CD4-positive, alpha-beta T cell treated with Interleukin-1 beta for 1 hour (primary cell): ENCODE measurements at regions not wholly inside any gene's neighbourhood (a gene's known extent, or its start where the extent isn't known, plus 50 kb on each side); places are given as distances from the start of the nearest gene placed in this dataset.

ENCODE experiments used
- DNase-seq, 2 donors: peaks; one replicate each; pipeline ENCODE4 v3.0.0-alpha.2; 2020 to 2022

DNA sequence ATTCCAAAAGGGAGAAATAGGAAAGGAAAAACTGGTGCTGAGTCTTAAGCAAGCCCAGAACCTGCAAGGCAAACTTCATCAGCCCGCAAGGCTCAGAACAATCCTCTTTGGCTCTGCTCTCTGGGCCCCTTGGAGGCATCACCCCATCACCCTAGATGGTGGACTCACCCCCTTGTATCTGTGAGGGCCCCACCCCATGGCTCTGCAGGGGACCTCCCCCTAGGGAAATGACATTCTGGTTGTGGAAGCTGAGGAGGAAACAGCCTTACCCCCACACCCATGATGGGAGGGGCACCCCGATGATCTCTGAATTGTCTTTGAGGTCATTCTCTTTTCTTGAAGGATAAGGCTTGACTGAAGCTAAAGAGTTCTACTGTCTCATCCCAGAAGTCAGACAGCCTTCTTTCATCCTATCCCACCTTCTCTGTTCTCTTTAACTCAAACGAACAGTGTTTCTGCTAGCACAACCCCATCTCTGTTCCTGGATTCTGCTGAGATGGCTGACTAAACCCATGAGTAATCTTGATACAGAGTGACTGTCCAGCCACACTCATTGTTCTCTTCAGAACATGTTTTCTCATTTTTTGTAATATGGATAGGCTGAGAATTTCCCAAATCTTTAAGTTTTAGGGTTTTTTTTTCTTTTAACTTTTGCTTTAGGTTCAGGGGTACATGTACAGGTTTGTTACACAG is 492.1 kb upstream of the MYT1L start:
- DNase-seq = no peak

DNA sequence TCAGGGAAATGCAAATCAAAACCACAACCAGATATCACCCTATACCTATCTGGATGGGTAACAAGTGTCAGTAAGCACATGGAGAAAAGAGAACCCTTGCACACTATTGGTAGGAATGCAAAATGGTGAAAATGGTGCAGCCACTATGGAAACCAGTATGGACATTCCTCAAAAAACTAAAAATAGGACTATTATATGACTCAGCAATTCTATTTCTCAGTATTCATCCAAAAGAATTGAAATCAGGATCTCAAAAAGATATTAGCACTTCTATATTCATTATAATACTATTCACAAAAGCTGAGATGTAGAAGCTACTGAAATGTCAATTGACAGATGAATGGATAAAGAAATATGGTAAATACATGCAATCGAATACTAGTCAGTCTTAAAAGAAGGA is 491.1 kb upstream of the MYT1L start:
- no peak for DNase-seq

DNA sequence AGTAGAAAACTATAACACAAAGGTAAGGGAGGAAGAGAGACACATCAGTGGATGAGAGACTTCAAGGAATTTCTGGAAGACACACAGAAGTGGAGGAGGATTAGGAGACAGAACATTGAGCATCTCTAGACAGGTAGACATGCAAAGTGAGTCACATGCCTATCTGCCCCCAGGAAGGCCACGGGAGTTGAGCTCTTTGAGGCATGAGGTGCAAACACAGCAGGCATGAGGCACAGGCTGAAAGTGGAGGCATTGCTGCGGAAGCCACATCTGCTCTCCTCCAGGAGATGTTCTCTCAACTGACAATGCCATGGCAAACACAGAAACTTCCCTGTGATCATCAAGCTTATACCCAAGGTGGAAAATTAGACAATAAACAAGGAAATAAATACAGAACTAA is 481.6 kb upstream of the MYT1L start:
- no peak for DNase-seq

DNA sequence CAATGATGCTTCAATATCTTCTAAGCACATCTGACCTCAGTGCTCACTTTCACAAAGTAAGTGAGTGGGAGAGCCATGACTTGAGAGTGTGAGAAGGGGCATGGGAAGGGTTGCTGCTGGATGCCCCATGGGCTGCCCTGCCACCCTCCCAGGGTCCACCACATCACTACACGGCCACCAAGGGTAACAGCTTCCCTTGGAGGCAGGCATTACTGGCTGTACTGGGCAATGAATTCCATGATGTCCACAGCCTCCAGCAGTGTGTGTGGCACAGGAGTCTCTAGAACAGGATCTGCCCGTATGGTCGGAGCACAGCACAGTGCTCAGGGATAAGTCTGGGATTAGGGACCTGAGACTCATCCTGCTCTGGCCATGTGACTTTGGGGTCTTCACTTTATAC is 481.0 kb upstream of the MYT1L start:
- no peak for DNase-seq

DNA sequence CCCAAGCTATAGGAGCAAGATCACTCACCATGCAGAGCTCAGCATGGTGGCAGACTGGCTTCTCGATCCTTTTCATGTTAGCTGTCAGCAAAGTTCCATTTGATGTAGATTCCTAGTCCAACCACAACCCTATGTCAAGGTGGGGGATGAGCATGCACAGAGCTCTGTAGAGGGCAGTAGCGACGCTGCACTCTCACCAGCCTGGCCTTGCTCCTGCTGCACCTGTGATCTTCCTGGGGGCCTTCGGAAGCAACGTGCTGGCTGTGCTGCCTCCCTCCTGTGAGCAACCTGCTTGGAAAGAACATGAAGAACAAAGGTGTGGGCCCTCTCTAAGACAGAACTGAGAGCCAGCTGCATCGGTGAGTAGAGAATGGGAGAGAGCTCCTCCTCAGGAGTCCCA is 479.4 kb upstream of the MYT1L start:
- DNase-seq = no peak

DNA sequence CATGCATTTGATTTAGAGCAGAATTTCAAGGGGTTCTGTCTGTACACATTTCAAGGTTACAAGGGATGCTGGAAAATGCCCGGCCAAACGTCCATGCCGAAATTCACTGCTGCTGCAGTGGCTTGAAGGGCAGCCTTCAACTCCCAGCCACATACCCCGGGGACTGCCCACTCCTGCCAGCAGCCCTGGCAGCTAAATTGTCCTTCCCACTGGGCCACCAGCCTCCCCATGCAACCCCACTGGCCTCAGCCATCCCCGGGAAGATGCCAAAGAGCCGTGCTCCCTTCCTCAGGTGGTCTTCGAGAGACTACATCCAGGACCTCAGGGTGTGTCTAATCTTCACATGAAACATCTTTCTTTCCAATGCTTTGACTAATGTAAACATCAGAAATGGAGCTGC is 478.7 kb upstream of the MYT1L start:
- no peak for DNase-seq

DNA sequence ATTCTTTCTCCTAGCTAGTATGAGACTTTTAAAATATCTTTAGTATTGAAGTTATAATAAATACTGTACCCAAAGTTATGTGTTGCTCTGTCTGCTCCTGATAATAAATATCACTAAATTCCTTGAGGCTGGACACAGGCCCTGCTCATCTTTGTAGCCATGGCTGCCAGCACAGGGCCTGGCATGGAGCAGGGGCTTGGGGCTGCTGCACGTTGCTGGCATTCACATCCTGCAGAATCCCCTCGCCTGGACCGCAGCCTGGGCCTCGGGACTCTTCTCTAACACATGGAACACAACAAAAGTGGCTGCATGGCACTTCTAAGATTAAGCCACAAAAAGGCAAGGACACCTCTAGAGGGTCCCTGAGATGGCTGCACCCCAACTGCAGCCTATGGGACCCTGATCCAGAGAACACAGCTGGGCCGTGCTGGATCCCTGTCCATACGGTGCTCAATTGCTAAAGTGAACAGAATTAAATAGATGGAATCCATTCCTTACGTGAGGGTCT is 477.5 kb upstream of the MYT1L start:
- DNase-seq = no peak

DNA sequence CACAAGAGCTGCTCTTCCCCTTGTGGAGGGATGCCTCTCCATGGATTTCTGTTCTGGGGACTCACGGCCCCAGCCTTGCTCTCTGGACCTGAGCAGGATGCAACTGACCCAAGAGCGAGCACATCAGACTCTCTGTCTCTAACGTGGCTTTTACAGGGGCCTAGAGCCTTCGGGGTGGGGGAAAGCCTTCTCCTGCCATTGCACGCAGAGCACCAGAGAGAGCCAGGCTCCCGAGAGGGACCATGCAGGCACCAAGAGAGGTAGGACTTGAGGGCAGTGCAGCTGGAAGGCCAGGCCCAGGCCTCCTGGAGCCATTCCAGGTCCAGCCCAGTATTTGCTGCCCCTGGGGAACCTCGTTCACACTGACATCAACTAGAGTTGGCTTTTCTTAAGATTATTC is 475.6 kb upstream of the MYT1L start:
- DNase-seq = no peak

DNA sequence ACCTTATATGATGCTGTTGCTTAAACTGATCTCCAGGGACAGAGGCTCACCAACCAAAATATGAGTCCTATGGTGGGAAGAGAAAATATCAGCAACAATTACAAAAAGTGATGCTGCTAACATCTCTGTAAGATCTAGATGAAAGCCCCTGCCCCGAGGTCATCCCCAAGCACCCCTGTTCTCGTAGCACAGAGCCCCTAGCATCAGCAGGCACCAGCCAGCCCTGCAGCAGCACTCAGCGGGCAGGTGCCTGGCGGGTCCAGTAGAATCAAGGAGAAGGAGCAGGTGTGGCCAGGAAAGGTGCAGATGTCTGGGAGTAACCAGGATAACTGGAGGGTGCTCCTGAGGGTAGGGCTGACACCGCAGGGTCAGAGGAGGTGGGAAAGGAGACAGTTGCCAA is 474.2 kb upstream of the MYT1L start:
- DNase-seq = no peak

DNA sequence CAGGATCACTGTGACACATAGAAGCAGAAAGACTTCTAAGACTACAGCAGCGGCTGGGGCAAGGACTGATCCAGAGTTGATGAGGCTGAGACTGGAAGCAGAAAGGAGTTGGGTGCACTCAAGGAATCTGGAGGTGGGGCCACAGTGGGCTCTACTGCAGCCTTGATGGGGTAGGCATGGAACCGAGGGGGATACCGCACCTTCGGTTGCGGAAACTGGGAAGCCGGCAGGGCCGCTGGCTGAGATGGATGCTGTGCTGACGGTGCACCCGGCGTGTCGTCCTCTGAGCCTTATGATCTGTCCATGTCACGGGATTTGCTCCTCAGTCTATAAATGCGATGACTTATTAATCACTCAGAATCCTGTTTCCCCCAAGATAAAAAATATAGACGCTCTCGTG is 473.5 kb upstream of the MYT1L start:
- no peak for DNase-seq

DNA sequence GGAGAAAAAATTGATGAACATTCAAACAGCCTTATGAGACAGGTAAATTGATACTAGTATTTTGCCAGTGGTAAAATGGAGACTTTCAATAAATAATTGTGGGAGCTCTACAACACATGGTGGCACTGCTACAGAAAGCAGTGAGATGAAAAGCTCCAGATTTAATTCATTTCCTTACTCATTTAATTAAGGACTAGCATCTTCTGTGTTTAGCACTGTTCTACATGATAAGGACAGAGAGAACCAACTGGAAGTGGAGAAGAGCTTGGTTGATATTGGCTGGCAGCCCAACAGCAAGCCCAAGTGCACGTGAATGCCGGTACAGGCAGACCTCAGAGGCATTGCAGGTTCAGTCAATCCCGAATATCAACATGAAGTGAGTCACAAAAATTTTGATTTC is 470.4 kb upstream of the MYT1L start:
- no peak for DNase-seq

DNA sequence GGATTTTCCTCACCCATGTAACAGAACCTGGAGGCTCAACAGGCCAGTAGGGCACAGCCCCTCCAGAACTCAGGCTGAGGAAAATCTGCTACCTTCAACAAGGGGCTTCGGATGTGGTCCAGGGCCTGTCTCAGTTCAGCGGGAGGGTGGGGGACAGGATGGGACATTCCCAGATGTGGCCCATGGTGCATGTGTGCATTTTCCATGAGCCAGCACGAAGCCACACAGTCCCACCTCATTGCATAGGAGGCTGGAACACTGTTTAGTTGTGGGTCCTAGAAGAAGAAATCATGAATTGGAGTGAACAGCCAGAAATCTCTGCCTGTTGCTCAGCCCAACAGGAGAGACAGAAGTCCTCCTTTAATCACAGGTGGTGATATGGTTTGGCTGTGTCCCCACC is 469.6 kb upstream of the MYT1L start:
- DNase-seq = no peak

DNA sequence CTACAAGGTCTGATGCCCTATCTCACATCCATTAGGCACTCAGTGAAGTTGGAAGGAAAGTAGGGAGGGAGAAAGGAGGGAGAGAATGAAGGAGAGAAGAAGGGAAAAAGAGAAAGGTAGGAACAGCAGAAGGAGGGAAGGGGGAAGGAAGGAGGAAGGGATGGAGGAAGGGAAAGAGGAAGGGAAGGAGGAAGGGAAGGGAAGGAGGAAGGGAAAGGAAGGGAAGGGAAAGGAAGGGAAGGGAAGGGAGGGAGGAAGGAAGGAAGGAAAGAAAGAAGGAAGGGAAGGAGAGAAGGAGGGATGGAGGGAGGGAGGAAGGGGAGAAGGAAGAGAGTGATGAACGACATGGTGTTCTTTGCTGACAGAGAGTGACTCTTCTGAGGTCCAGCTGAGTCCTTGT is 468.9 kb upstream of the MYT1L start:
- no peak for DNase-seq

DNA sequence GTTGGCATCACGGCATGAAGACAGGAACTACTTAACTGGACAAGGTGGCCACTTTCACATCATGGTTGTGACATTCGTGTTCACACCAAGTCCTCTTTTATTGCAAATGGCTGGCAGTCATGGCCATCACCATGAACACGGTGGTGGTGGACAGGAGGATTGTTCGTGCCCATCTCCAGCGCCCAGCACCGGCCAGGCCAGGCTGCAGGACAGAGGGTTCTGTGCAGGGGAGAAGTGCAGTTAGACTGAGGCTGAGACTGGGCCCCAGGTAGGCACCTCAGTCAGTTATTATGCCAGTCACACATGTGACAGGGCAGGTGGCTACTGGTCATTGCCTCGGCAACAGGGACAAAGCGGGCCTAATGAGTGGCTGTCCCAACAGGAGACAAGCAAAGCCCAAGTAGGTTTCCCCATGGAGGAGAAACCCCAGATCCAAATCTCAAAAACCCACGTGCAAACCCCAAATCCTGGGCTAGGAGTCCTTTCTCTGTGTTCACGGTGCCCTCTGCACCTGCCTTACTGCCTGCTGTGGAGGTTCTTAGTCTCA is 468.1 kb upstream of the MYT1L start:
- no peak for DNase-seq

DNA sequence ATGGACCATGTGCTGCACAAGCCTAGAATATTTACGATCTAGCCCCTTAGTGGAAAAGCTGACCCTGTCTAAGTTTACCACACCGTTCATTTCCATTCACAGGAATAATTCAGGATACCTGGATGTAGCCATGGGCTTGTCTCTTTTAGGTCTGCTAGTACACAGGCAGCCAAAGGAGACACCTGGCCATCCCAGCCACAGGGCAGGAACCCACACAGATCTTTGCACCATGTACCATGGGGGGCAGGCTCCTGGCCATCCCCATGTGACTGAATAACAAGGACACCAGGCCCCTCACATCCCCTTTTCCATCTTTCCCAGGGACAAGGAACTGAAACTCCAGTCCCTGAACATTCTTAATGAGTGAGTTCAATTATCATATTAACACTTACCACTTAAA is 467.3 kb upstream of the MYT1L start:
- DNase-seq = no peak

DNA sequence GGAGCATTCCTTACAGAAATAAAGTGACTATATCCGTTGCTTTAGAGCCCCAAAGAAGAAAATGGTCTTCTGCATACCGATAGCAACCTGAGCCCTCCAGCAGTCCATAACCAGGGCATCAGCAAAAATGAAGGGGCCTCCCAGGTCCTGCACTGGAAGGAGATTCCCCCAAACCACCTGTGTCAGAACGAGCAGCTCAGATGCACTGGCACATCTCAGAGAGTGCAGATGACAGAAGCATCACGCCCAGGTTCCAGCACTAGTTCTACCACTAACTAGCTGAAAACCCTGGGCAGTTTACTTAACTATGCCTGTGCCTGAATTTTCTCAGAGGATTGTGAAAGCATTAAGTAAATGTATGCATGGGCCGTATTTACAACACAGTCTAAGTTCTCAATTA is 466.7 kb upstream of the MYT1L start:
- DNase-seq = no peak

DNA sequence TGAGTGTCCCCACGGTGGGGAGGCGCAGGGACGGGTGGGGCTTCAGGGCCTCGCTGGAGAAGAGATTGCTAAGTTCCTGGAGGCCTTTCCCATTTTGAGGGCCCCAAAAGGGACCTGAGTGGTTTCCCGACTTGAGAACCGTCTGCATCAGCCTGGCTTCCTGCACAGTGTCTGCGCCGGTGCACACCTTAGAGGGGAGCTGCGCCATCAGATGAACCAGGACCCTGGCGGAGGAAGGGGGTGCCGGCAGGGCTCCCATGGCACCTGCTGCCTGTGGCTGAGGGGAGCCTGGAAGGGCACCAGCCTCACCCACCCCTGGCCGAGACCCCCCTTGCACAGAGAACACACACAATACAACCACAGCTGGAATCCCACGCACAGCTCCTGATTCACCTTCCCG is 465.1 kb upstream of the MYT1L start:
- DNase-seq = no peak

DNA sequence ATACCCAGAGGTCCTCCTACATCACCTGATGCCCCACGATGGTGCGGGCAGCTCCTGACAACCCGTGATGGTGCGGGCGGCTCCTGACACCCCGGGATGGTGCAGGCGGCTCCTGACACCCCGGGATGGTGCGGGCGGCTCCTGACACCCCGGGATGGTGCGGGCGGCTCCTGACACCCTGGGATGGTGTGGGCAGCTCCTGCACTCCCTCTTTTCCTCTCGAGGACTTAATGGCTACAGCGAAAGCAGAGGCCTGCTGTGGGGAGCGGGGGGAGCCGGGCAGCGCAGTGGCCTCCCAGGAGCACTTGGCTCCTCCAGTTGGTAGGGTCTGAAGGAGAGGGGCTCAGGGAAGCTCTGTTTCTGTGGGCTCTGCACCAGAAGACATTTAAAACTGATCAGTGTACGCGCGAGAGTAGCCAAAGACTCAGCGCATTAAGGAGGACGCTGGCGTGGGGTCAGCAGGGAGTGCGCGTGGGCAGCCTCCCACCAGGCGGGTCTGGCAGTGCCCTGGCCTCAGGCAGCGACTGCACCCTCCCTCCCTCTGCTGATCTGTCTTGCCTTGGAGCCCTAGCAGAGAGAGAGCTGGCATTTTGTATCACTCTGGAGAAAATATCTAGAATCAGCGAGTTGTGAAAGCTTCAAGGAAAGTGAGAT is 464.5 kb upstream of the MYT1L start:
- no peak for DNase-seq

DNA sequence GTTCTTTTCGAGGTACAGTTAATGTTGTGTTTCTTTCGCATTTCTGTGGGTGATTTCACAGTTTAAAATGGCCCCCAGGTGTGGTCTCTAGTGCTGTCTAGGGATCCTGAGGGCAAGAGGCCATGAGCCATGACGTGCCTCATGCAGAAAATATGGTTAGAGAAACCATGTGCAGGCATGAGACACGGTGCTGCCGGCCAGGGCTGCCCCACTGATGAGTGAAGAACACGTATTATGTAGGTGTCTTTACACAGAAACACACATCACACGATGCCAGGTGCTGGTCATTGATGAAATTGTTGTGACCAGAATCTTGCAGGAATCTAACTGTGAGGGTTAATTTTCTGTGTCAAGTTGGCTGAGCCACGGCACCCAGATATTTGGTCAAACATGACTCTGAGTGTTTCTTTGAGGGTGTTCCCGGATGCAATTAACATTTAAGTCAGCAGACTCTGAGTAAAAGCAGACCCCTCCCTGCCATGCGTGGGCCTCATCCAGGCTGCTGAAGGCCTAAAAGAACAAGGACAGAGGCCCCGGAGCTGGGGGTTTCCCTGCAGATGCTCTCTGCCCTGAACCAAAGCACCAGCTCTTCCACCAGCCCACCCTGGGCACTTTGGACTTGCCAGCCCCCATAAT is 463.0 kb upstream of the MYT1L start:
- no peak for DNase-seq

DNA sequence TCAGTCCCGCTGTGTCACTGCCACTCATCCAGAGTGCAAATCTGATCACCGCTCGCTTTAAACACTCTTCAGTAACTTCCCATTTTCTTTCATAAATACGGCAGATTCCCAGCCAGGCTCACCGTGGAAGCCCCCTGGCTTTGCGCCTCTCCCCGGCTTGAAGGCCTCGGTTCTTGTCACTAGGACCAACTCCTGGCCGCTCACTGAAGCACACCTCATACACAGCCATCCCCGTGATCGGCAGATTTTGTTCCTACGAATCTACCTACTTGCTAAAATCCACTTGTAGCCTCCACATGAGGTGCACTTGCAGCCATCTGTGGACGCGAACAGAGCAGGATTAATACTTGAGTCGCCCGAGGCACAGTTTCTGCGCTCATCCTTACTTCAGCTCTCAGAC is 462.4 kb upstream of the MYT1L start:
- no peak for DNase-seq

DNA sequence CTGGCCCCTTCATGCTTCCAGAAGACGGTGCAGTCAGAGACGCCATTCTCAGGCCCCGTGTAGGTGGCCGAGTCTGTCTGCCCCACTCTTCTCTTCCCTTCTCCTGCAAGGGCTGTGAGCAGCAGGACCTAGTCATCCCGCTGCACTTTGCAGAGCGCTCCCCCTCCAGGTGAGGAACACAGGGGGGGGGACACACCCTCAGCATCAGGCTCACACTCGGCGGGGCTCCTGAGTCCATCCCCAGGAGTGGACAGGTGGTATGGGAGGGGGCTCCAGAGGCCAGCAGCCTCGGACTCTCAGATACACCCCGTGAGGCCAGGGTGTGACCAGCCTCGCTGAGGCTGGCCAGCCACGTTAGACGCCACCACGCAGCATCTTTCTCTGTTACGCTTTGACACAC is 460.5 kb upstream of the MYT1L start:
- DNase-seq = no peak

DNA sequence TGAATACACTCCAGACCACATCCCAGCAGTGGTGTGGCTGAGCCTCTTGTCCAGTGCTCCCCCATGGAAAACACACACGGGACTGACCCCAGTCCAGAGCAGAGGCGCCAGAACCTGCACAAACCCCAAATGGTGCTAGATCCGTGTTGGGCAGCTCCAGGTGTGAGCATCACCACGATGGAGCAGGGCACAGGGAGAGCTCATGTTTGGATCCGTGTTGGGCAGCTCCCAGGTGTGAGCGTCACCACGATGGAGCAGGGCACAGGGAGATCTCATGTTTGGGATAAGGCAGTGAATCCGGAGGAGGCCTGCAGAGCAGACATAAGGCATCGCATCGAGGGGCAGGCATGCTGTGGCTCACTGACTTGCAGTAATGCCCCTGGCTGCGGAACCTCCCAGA is 460.0 kb upstream of the MYT1L start:
- DNase-seq = no peak

DNA sequence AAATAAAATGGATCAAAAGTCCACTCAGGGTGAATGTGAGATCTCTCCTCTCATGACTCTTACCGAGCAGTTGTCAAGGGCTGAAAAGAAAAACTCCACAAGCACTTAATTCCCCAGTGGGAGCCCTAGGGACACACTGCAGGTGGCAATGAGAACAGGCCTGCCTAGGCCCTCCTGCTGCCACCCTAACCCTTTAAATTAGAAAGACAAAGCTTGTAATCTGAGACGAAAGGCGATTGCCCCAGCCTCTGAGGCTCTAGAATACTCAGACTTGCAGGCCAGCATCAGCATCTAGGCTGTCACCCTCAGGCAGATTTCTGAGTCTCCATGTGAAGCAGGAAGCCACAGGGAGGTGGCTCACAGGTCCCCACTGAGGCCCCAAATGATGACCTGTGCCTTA is 457.0 kb upstream of the MYT1L start:
- DNase-seq = no peak

DNA sequence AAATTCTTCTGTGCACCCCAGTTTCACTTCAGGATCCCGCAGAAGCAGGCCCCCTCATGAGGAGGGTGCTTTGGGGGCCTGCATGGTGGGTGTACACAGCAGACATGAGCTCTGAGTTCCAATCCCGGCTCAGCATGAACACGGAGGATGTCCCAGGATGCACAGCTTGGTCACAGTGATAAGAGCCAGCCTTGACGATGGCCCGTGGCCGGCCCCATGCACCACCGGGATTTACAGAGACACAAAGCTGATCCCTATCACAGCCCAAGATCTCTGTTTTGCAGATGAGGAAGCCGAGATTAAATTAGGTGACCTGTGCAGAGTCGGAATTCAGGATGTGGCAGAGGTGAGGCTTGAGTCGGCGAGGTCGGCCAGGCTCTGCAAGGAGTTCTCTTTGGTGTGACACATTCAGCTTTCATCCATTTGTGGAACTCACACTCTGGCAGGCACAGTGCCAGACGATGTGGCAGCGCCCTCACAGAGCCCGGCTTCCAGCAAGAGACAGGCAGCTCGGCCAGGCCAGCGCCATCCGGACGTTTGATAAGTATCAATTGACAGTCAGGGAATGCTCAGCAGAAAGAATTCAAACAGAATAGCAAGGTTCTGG is 456.3 kb upstream of the MYT1L start:
- DNase-seq = no peak
